Osteoblast (primary cell): ENCODE measurements at regions not wholly inside any gene's neighbourhood (a gene's known extent, or its start where the extent isn't known, plus 50 kb on each side); places are given as distances from the start of the nearest gene placed in this dataset.

Experiments used
- DNase-seq: peaks from one replicate; pipeline ENCODE4 v3.0.0; 2011; ENCODE audit warnings: low spot score, mixed read lengths; ENCODE audit not compliant: insufficient read length; ENCODE audit errors: missing footprints
- H2AFZ ChIP-seq: 2 replicates; pipeline ENCODE4 v1.6.0; 2011; ENCODE audit warnings: mild to moderate bottlenecking, low read length
- H3K27ac ChIP-seq: 2 replicates; pipeline ENCODE4 v1.5.1; 2011; ENCODE audit warnings: mild to moderate bottlenecking, low read depth, low read length, moderate library complexity
- H3K27me3 ChIP-seq: 2 replicates; pipeline ENCODE4 v1.6.0; 2012; ENCODE audit warnings: mild to moderate bottlenecking, control low read depth, inconsistent platforms, low read length, moderate library complexity; ENCODE audit not compliant: insufficient read depth
- H3K36me3 ChIP-seq: 2 replicates; pipeline ENCODE4 v1.5.1; 2011; ENCODE audit warnings: mild to moderate bottlenecking, low read length, control low read depth, moderate library complexity; ENCODE audit not compliant: insufficient read depth
- H3K4me1 ChIP-seq: 2 replicates; pipeline ENCODE4 v1.5.1; 2011; ENCODE audit warnings: mild to moderate bottlenecking, low read length, control low read depth, moderate library complexity; ENCODE audit not compliant: insufficient read depth
- H3K4me2 ChIP-seq: 2 replicates; pipeline ENCODE4 v1.6.0; 2011; ENCODE audit warnings: mild to moderate bottlenecking, low read length; ENCODE audit not compliant: insufficient read depth
- H3K4me3 ChIP-seq: fragments of 200-600 bp; sonication (generic); 3 replicates; pipeline ENCODE4 v1.5.1; 2012; ENCODE audit warnings: mild to moderate bottlenecking, low read length, inconsistent platforms; ENCODE audit not compliant: insufficient read depth
- H3K79me2 ChIP-seq: 2 replicates; pipeline ENCODE4 v1.6.0; 2012; ENCODE audit warnings: mild to moderate bottlenecking, low read length, control low read depth, inconsistent platforms; ENCODE audit not compliant: insufficient read depth
- H3K9me3 ChIP-seq: 2 replicates; pipeline ENCODE4 v1.5.1; 2011; ENCODE audit warnings: low read depth, low read length, control low read depth
- H4K20me1 ChIP-seq: 2 replicates; pipeline ENCODE4 v1.6.0; 2012; ENCODE audit warnings: mild to moderate bottlenecking, low read length, control low read depth; ENCODE audit not compliant: insufficient read depth
- TF ChIP-seq, protein P1 (sequence below): IDR thresholded peaks from 2 replicates; pipeline ENCODE4 v1.5.1; 2011; ENCODE audit warnings: mild to moderate bottlenecking, low read depth, low read length, moderate library complexity; ENCODE audit errors: extremely low read depth

DNA sequence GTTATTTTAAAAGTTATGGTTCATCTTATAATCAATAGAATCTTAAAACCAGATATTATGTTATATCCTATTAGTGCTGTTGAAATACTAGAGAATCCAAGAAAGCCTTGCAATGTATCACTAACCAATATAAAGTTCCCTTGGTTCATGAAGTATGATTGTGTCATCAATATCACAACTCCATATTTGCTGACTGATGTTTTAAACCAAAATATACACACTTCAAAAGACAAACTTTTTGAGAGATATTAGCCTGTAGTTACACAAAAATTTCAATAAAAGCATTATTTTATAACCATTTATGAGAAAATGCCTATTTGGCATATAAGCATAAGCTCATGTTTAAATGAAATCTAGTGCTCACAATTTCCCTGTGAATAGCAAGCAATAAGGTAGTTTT, 198.6 kb downstream of the CENPC start:
- H3K36me3 ChIP-seq = no peaks in the 10 kb centered on the region
- H4K20me1 ChIP-seq = no peaks in the 10 kb centered on the region
- no peak overlapping the region for H3K4me2 ChIP-seq
- no peaks in the 10 kb centered on the region for H3K27me3 ChIP-seq
- no peak for DNase-seq
- TF ChIP-seq, protein P1, sequence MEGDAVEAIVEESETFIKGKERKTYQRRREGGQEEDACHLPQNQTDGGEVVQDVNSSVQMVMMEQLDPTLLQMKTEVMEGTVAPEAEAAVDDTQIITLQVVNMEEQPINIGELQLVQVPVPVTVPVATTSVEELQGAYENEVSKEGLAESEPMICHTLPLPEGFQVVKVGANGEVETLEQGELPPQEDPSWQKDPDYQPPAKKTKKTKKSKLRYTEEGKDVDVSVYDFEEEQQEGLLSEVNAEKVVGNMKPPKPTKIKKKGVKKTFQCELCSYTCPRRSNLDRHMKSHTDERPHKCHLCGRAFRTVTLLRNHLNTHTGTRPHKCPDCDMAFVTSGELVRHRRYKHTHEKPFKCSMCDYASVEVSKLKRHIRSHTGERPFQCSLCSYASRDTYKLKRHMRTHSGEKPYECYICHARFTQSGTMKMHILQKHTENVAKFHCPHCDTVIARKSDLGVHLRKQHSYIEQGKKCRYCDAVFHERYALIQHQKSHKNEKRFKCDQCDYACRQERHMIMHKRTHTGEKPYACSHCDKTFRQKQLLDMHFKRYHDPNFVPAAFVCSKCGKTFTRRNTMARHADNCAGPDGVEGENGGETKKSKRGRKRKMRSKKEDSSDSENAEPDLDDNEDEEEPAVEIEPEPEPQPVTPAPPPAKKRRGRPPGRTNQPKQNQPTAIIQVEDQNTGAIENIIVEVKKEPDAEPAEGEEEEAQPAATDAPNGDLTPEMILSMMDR = no peak
- H3K27ac ChIP-seq = no peak overlapping the region
- no peak overlapping the region for H3K4me3 ChIP-seq
- no peak overlapping the region for H2AFZ ChIP-seq
- H3K79me2 ChIP-seq = no peaks in the 10 kb centered on the region
- H3K4me1 ChIP-seq = no peaks in the 10 kb centered on the region
- no peaks in the 10 kb centered on the region for H3K9me3 ChIP-seq

DNA sequence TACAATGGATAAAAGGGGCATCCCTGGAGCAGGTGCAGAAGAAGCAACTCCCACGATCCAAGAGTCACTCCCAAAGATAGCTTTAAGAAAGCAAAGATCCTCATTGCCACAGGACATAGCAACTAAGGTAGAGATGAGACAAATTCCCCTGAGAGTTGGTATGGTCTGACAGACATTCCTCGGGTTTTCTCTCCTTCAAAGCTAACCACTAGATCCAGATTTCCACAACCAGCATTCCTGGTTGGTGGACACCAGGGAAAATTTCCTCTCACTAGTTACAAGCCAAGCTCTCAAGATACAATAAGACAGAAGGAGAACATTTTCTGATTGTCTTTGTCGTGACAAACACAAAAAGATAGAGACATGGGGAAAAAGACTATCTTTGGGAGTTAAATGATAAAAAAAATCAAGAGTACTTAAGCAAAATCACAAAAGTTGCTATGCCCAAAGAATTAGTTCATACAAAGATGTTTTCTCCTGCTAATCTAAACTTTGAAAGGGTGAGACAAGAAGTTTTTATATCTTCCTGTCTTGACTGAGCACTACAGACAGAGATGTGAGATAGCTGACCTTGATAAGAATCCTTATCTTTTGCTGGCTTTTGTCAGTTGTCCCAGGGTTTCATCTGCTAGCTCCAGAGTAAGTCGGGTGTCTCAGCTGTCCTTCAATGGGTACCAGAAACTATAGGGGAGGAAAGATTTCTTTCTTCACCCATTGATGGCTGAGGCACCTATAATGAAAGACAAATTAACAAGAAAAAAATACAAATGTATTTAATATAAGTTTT, 200.5 kb downstream of the CENPC start:
- Histone ChIP-seq H3K79me2 (no peaks in the 10 kb centered on the region), H3K9me3 (no peaks in the 10 kb centered on the region), H3K4me3 (no peak overlapping the region), H3K4me2 (no peak overlapping the region), H3K36me3 (no peaks in the 10 kb centered on the region), H3K27me3 (no peaks in the 10 kb centered on the region), H3K4me1 (no peaks in the 10 kb centered on the region), H2AFZ (no peak overlapping the region), H3K27ac (no peak overlapping the region), H4K20me1 (no peaks in the 10 kb centered on the region)
- TF ChIP-seq, protein P1 = no peak
- DNase-seq = no peak

DNA sequence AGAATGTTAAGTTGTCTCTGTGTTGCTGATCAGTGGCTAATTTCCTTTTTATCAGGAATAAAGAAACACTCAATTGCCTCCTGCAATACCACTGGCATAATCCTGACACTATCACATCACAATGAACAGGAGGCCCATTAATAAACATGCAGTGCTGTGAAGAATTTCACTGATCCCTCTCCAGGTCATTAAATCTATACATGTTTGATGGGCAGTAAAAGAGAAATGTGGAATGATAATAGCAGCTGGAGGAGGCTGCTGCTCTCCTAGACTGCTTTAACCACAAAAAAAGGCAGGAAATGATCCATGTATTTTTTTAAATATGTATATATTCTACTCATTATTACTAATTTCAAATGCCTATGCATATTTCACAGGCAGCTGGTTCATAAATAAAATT, 202.1 kb downstream of the CENPC start:
- Histone ChIP-seq H3K4me2 (no peak overlapping the region), H3K4me3 (no peak overlapping the region), H2AFZ (no peak overlapping the region), H3K36me3 (no peaks in the 10 kb centered on the region), H4K20me1 (no peaks in the 10 kb centered on the region), H3K27me3 (no peaks in the 10 kb centered on the region), H3K9me3 (no peaks in the 10 kb centered on the region), H3K79me2 (no peaks in the 10 kb centered on the region), H3K4me1 (no peaks in the 10 kb centered on the region), H3K27ac (no peak overlapping the region)
- TF ChIP-seq, protein P1 = no peak
- no peak for DNase-seq

DNA sequence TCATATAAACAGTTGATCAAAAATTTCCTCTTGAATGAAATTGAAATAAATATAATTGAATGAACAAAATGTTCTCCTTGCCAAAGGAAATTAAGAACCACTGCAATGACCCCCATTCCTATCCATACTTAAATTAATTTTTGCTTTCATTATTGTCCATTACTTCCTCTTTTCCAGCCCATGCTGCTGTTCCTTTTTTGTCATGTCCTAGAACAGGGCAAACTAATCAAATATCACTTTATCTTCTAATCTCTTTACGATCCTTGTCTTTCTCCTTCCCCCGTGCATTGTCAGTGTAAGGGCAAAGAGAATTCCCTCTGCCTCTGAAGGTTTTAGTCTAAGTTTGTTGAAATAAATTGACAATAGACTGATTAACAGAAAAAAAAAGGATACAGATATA, 203.0 kb downstream of the CENPC start:
- DNase-seq = no peak
- Histone ChIP-seq H2AFZ (no peak overlapping the region), H3K4me2 (no peak overlapping the region), H4K20me1 (no peaks in the 10 kb centered on the region), H3K79me2 (no peaks in the 10 kb centered on the region), H3K27me3 (no peaks in the 10 kb centered on the region), H3K9me3 (no peaks in the 10 kb centered on the region), H3K36me3 (no peaks in the 10 kb centered on the region), H3K4me3 (no peak overlapping the region), H3K27ac (no peak overlapping the region), H3K4me1 (no peaks in the 10 kb centered on the region)
- TF ChIP-seq, protein P1 = no peak
